GM23248 (cell line): ENCODE measurements at regions not wholly inside any gene's neighbourhood (a gene's known extent, or its start where the extent isn't known, plus 50 kb on each side); places are given as distances from the start of the nearest gene placed in this dataset.
A peak's percentile ranks its signal among the peaks of the same experiment; 100 is the strongest.

Experiments used
- DNase-seq: peaks from one replicate; pipeline ENCODE4 v3.0.0-alpha.2; 2015
- H2AFZ ChIP-seq: fragments of 200-600 bp; sonication (generic); 2 replicates; pipeline ENCODE4 v1.6.1; 2016; ENCODE audit warnings: antibody characterized with exemption
- H3F3A ChIP-seq: fragments of 200-600 bp; sonication (generic); 2 replicates; pipeline ENCODE4 v1.6.1; 2016; ENCODE audit warnings: mild to moderate bottlenecking, antibody characterized with exemption, mixed run types; ENCODE audit not compliant: insufficient read depth
- H3K27ac ChIP-seq: fragments of 200-600 bp; sonication (generic); 2 replicates; pipeline ENCODE4 v1.5.1; 2016; ENCODE audit warnings: mild to moderate bottlenecking
- H3K27me3 ChIP-seq: fragments of 200-600 bp; sonication (generic); replicated peaks from 2 replicates; pipeline ENCODE4 v1.6.1; 2016; ENCODE audit warnings: mild to moderate bottlenecking; ENCODE audit not compliant: insufficient read depth
- H3K36me3 ChIP-seq: fragments of 200-600 bp; sonication (generic); 2 replicates; pipeline ENCODE4 v1.6.1; 2016; ENCODE audit warnings: low read depth, mild to moderate bottlenecking
- H3K4me1 ChIP-seq: fragments of 200-600 bp; sonication (generic); 2 replicates; pipeline ENCODE4 v1.6.1; 2016; ENCODE audit warnings: mild to moderate bottlenecking; ENCODE audit not compliant: insufficient read depth
- H3K4me2 ChIP-seq: fragments of 200-600 bp; sonication (generic); one replicate; pipeline ENCODE4 v1.6.1; 2016; ENCODE audit warnings: mild to moderate bottlenecking; ENCODE audit not compliant: unreplicated experiment
- H3K4me3 ChIP-seq: fragments of 200-600 bp; sonication (generic); 2 replicates; pipeline ENCODE4 v1.5.1; 2016; ENCODE audit warnings: mild to moderate bottlenecking
- H3K79me2 ChIP-seq: fragments of 200-600 bp; sonication (generic); 2 replicates; pipeline ENCODE4 v1.6.1; 2016; ENCODE audit warnings: mild to moderate bottlenecking; ENCODE audit not compliant: insufficient read depth
- H3K9ac ChIP-seq: fragments of 200-600 bp; sonication (generic); 2 replicates; pipeline ENCODE4 v1.6.1; 2016; ENCODE audit warnings: mild to moderate bottlenecking
- H3K9me2 ChIP-seq: fragments of 200-600 bp; sonication (generic); 2 replicates; pipeline ENCODE4 v1.6.1; 2016; ENCODE audit warnings: mixed run types, mild to moderate bottlenecking, moderate library complexity; ENCODE audit not compliant: insufficient read depth
- H3K9me3 ChIP-seq: fragments of 200-600 bp; sonication (generic); one replicate; pipeline ENCODE4 v1.6.1; 2017; ENCODE audit warnings: low read depth
- H4K20me1 ChIP-seq: fragments of 200-600 bp; sonication (generic); 2 replicates; pipeline ENCODE4 v1.6.0; 2016; ENCODE audit not compliant: insufficient read depth
- EZH2 ChIP-seq: fragments of 200-600 bp; sonication (generic); IDR thresholded peaks from 2 replicates; pipeline ENCODE4 v1.6.1; 2018; ENCODE audit warnings: antibody characterized with exemption, mild to moderate bottlenecking; ENCODE audit not compliant: insufficient read depth, poor library complexity, severe bottlenecking
- EZH2phosphoT487 ChIP-seq: fragments of 200-600 bp; sonication (generic); IDR thresholded peaks from 2 replicates; pipeline ENCODE4 v1.6.1; 2018; ENCODE audit warnings: antibody characterized with exemption, moderate library complexity, mild to moderate bottlenecking, low read depth; ENCODE audit not compliant: insufficient read depth
- WGBS, 2 experiments: methylation state at CpG; one replicate each; pipeline ENCODE4 v1.1.6; 2015 to 2017; ENCODE audit warnings: low lambda C conversion rate in 2 of 2, low coverage in 1 of 2; ENCODE audit errors: missing lambda C conversion rate in 2 of 2; 5-methylcytosine and 5-hydroxymethylcytosine counted together
- in situ Hi-C: fragments of 300-500 bp; cut with MboI; formaldehyde crosslinking; loops from 2 replicates; pipeline ENCODE4 v1.15.0; 2020

- H3K79me2 ChIP-seq = no peaks in the 10 kb centered on the region
- in situ Hi-C loops = no loop called here
- TF ChIP-seq EZH2 (no peak), EZH2phosphoT487 (no peak)
- no peaks in the 10 kb centered on the region for H3K9me2 ChIP-seq
- DNase-seq = no peak
- H3K4me3 ChIP-seq = no peak overlapping the region
- H3K9ac ChIP-seq = no peak overlapping the region
- WGBS, 2 experiments = 29 to 34% methylated on average over 3 of the region's 3 CpGs
- H4K20me1 ChIP-seq = no peaks in the 10 kb centered on the region
- no peaks in the 10 kb centered on the region for H3K36me3 ChIP-seq
- H3K4me1 ChIP-seq = no peaks in the 10 kb centered on the region
- H2AFZ ChIP-seq = no peak overlapping the region
- no peaks in the 10 kb centered on the region for H3K9me3 ChIP-seq
- H3K4me2 ChIP-seq = no peak overlapping the region
- no peak overlapping the region for H3K27ac ChIP-seq
- no peaks in the 10 kb centered on the region for H3K27me3 ChIP-seq
- H3F3A ChIP-seq = no peaks in the 10 kb centered on the region
Measured at GRCh38 chr12:98185606-98186005, 329.8 kb upstream of the TMPO start.

GRCh38 chr12:98188650-98189077 lies 326.7 kb upstream of the TMPO start:
- no peak overlapping the region for H2AFZ ChIP-seq
- no peak overlapping the region for H3K4me3 ChIP-seq
- H3K4me2 ChIP-seq = no peak overlapping the region
- H3K27ac ChIP-seq = no peak overlapping the region
- peak; percentile 0 for DNase-seq
- 0 to 1% methylated on average over 5 of the region's 5 CpGs for WGBS, 2 experiments
- H3K36me3 ChIP-seq = no peaks in the 10 kb centered on the region
- H3K9ac ChIP-seq = no peak overlapping the region
- no peaks in the 10 kb centered on the region for H3K79me2 ChIP-seq
- H4K20me1 ChIP-seq = no peaks in the 10 kb centered on the region
- no peaks in the 10 kb centered on the region for H3K27me3 ChIP-seq
- H3F3A ChIP-seq = no peaks in the 10 kb centered on the region
- no peaks in the 10 kb centered on the region for H3K9me2 ChIP-seq
- in situ Hi-C loops = no loop called here
- H3K9me3 ChIP-seq = no peaks in the 10 kb centered on the region
- no peaks in the 10 kb centered on the region for H3K4me1 ChIP-seq
- TF ChIP-seq EZH2 (no peak), EZH2phosphoT487 (no peak)

- H3K4me1 ChIP-seq = no peaks in the 10 kb centered on the region
- no peak for TF ChIP-seq EZH2phosphoT487
- no peak for TF ChIP-seq EZH2
- no peaks in the 10 kb centered on the region for H3K27me3 ChIP-seq
- 9 to 24% methylated on average over 3 of the region's 3 CpGs for WGBS, 2 experiments
- no peaks in the 10 kb centered on the region for H4K20me1 ChIP-seq
- no peaks in the 10 kb centered on the region for H3K79me2 ChIP-seq
- H2AFZ ChIP-seq = no peak overlapping the region
- H3K9me2 ChIP-seq = no peaks in the 10 kb centered on the region
- no peak overlapping the region for H3K4me2 ChIP-seq
- H3K27ac ChIP-seq = no peak overlapping the region
- in situ Hi-C loops = no loop called here
- no peaks in the 10 kb centered on the region for H3K9me3 ChIP-seq
- H3F3A ChIP-seq = no peaks in the 10 kb centered on the region
- no peaks in the 10 kb centered on the region for H3K36me3 ChIP-seq
- H3K4me3 ChIP-seq = no peak overlapping the region
- DNase-seq = no peak
- H3K9ac ChIP-seq = no peak overlapping the region
Measured at GRCh38 chr12:98194591-98194990, 320.8 kb upstream of the TMPO start.

GRCh38 chr12:98198261-98198982 lies 317.0 kb upstream of the TMPO start:
- Histone ChIP-seq H3K36me3 (no peaks in the 10 kb centered on the region), H3K9me2 (no peaks in the 10 kb centered on the region), H3K4me3 (no peak overlapping the region), H3K4me1 (no peaks in the 10 kb centered on the region), H3K27me3 (no peaks in the 10 kb centered on the region), H3K27ac (no peak overlapping the region), H4K20me1 (no peaks in the 10 kb centered on the region), H3F3A (no peaks in the 10 kb centered on the region), H2AFZ (no peak overlapping the region), H3K4me2 (no peak overlapping the region), H3K9me3 (no peaks in the 10 kb centered on the region), H3K79me2 (no peaks in the 10 kb centered on the region), H3K9ac (no peak overlapping the region)
- WGBS, 2 experiments = 5 to 18% methylated on average over 4 of the region's 4 CpGs
- TF ChIP-seq EZH2 = no peak
- no peak for TF ChIP-seq EZH2phosphoT487
- DNase-seq = no peak
- in situ Hi-C loops = no loop called here

GRCh38 chr12:98208816-98209215 lies 306.6 kb upstream of the TMPO start:
- Histone ChIP-seq H3K4me3 (no peak overlapping the region), H4K20me1 (no peaks in the 10 kb centered on the region), H3K9me3 (no peaks in the 10 kb centered on the region), H3K79me2 (no peaks in the 10 kb centered on the region), H3K4me1 (no peaks in the 10 kb centered on the region), H3F3A (no peaks in the 10 kb centered on the region), H3K4me2 (no peak overlapping the region), H3K36me3 (no peaks in the 10 kb centered on the region), H3K27me3 (no peaks in the 10 kb centered on the region), H2AFZ (no peak overlapping the region), H3K9me2 (no peaks in the 10 kb centered on the region), H3K27ac (no peak overlapping the region), H3K9ac (no peak overlapping the region)
- no peak for DNase-seq
- TF ChIP-seq EZH2 (no peak), EZH2phosphoT487 (no peak)
- in situ Hi-C loops = no loop called here
- WGBS, 2 experiments = 47 to 52% methylated on average over 7 of the region's 7 CpGs
